ENCODE measurements at regions not wholly inside any gene's neighbourhood (a gene's known extent, or its start where the extent isn't known, plus 50 kb on each side); places are given as distances from the start of the nearest gene placed in this dataset.

GRCh38 chr20:4592316-4593148 lies 93.7 kb upstream of the PRNP start:
- no peaks in the 10 kb centered on the region for H3K36me3 Mint-ChIP-seq (ENCODE audit: insufficient read depth in 1 of 3, low read depth in 3 of 3)
- H3K27ac ChIP-seq (ENCODE audit: insufficient read length, low read depth, low read length): no peak overlapping the region

More at GRCh38 chr20:4592316-4593148, 93.7 kb upstream of the PRNP start:
- H3T11ph ChIP-seq (ENCODE audit: low read length): no peak overlapping the region
- H2BK120ac ChIP-seq (ENCODE audit: low read depth, low read length, poor library complexity, severe bottlenecking): no peak overlapping the region
- H3K4me1 ChIP-seq (ENCODE audit: insufficient read depth, low read length): no peaks in the 10 kb centered on the region
- no peaks in the 10 kb centered on the region; the same call in 1 of the 2 replicates for H3K27me3 ChIP-seq (ENCODE audit: insufficient read depth, low read length)
- H3K14ac ChIP-seq (ENCODE audit: insufficient read depth, low read length): no peak overlapping the region; the same call in 1 of the 2 replicates
- Mint-ChIP-seq H3K27me3 (ENCODE audit: low read depth) (peaks cover 43% of the 10 kb centered on the region), H3K4me1 (peaks cover 4 to 5% of the 10 kb centered on the region in 2 experiments), H3K4me3 (peak overlapping the region; percentile 48 to 68; a peak in 4 of 5 replicates), H3K9me3 (no peaks in the 10 kb centered on the region), H3K27ac (no peak overlapping the region)
- H2BK20ac ChIP-seq (ENCODE audit: low read depth, low read length, poor library complexity, severe bottlenecking): no peak overlapping the region
- H3K79me1 ChIP-seq (ENCODE audit: insufficient read depth, low read depth, low read length, poor library complexity, severe bottlenecking): no peaks in the 10 kb centered on the region
- H3K79me2 ChIP-seq (ENCODE audit: insufficient read depth, low read length): no peaks in the 10 kb centered on the region
- H2BK15ac ChIP-seq (ENCODE audit: low read depth, low read length): no peak overlapping the region
- H3K18ac ChIP-seq (ENCODE audit: insufficient read length, low read depth, low read length): no peak overlapping the region
- H3K56ac ChIP-seq (ENCODE audit: insufficient read length, low read depth, low read length): no peak overlapping the region
- no peak overlapping the region for H4K91ac ChIP-seq (ENCODE audit: insufficient read length, low read depth, low read length)
- peak overlapping the region; percentile 32 for H3K4me2 ChIP-seq (ENCODE audit: insufficient read depth, insufficient read length, low read length)
- TF ChIP-seq CTCF (conservative IDR thresholded peaks at IDR 0.05): peak; percentile 99
- H2AFZ ChIP-seq (ENCODE audit: low read length): no peak overlapping the region
- H2BK5ac ChIP-seq (ENCODE audit: insufficient read length, low read length): no peak overlapping the region
- no peak overlapping the region for H2BK12ac ChIP-seq (ENCODE audit: insufficient read length, low read depth, low read length)
- no peaks in the 10 kb centered on the region for H4K20me1 ChIP-seq (ENCODE audit: control insufficient read depth, insufficient read depth, insufficient read length)
- no peak overlapping the region for H4K5ac ChIP-seq (ENCODE audit: insufficient read length, low read depth, low read length)
- H3K4ac ChIP-seq (ENCODE audit: low read depth, low read length): no peak overlapping the region
- H4K8ac ChIP-seq (replicated peaks; ENCODE audit: insufficient read length, low read depth, low read length): no peak overlapping the region
- H2AK5ac ChIP-seq (ENCODE audit: insufficient read length, low read length): no peak overlapping the region
- no peak overlapping the region for H3K9ac ChIP-seq (ENCODE audit: extremely low read depth, insufficient read length, low read length)
- DNase-seq: peak; percentile 69
- no CpG with 5 or more reads among the region's 46 CpGs for WGBS (ENCODE audit: extremely low coverage, insufficient read length, low lambda C conversion rate)
- no peaks in the 10 kb centered on the region for H3K23me2 ChIP-seq (ENCODE audit: insufficient read length, low read depth, low read length, poor library complexity, severe bottlenecking)
- no peaks in the 10 kb centered on the region for H3K9me3 ChIP-seq (ENCODE audit: control insufficient read depth, low read depth, low read length)
- no peak overlapping the region for H3K23ac ChIP-seq (ENCODE audit: insufficient read length, low read depth, low read length)

All from H9 (cell line).